Effector memory CD8-positive, alpha-beta T cell (primary cell): ENCODE measurements at regions not wholly inside any gene's neighbourhood (a gene's known extent, or its start where the extent isn't known, plus 50 kb on each side); places are given as distances from the start of the nearest gene placed in this dataset.

Experiments used
- ATAC-seq: fragments of 150-1000 bp; cut with Tn5 transposase; replicated peaks from 2 replicates; pipeline ENCODE4 v1.10.0; 2021; ENCODE audit warnings: mild to moderate bottlenecking, moderate library complexity
- DNase-seq, 3 experiments: peaks; one replicate each; pipeline ENCODE4 v3.0.0; 2021
- H3K27ac Mint-ChIP-seq, 2 donors: one replicate each; pipeline ENCODE4 v1.8.0; 2022; ENCODE audit warnings: mild to moderate bottlenecking in 2 of 2, mixed read lengths in 2 of 2, moderate library complexity in 2 of 2
- H3K27me3 Mint-ChIP-seq, 2 donors: one replicate each; pipeline ENCODE4 v1.8.0; 2022; ENCODE audit warnings: mixed read lengths in 2 of 2
- H3K36me3 Mint-ChIP-seq: one replicate; pipeline ENCODE4 v1.8.0; 2022; ENCODE audit warnings: mild to moderate bottlenecking, moderate library complexity, mixed read lengths; ENCODE audit not compliant: insufficient read depth
- H3K4me1 Mint-ChIP-seq, 2 donors: one replicate each; pipeline ENCODE4 v1.8.0; 2022; ENCODE audit warnings: low read depth in 2 of 2, mixed read lengths in 2 of 2
- H3K4me3 Mint-ChIP-seq, 2 donors: one replicate each; pipeline ENCODE4 v1.8.0; 2022; ENCODE audit warnings: mild to moderate bottlenecking in 2 of 2, mixed read lengths in 2 of 2, moderate library complexity in 2 of 2
- H3K9me3 Mint-ChIP-seq, 2 donors: one replicate each; pipeline ENCODE4 v1.8.0; 2022; ENCODE audit warnings: mixed read lengths in 2 of 2

DNA sequence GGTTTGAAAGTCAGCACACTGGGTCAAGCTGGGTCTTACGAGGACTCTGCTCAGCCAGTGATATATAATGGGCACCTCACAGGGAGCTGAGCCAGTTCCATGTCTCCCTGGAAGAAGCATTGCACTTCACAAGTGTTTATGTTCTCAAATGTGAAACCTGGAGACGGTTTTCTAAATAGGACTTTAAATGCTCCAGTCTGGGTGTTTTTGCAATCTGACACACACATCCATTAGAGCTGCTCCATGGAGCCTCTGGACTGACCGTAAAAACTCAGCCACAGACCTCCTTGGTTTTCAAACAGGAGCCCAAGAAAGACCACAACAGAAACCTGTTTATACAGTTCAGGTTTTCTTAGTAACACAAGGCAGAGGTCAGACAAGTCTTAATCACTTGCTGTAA is 201.3 kb upstream of the LRIG1 start:
- no peaks in the 10 kb centered on the region for H3K36me3 Mint-ChIP-seq
- no peaks in the 10 kb centered on the region for H3K4me1 Mint-ChIP-seq
- H3K27ac Mint-ChIP-seq: no peak overlapping the region
- H3K27me3 Mint-ChIP-seq: peaks cover 16 to 18% of the 10 kb centered on the region in 2 donors
- H3K4me3 Mint-ChIP-seq: no peak overlapping the region
- H3K9me3 Mint-ChIP-seq: no peaks in the 10 kb centered on the region
- ATAC-seq (no peak), DNase-seq (no peak)

DNA sequence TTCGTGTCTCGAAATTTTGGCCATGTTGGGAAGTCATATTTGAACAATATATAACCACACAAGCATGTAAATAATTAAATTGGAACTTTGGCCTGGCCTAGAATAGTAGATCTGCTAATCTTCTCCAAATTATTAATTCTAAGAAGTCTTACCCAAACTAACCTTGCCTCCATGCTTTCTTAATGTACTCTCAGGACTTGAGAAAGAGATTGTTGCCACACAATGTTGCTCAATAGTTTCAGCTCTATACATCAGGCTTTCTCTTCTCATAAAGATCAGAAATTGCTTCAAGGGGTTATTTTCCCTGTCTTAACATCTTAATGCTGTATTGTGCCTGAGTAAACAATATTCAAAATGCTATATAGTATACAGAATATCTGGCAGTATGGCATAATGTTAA is 202.7 kb upstream of the LRIG1 start:
- H3K36me3 Mint-ChIP-seq: no peaks in the 10 kb centered on the region
- H3K27ac Mint-ChIP-seq: no peak overlapping the region
- ATAC-seq (no peak), DNase-seq (no peak)
- peaks cover 19 to 29% of the 10 kb centered on the region in 2 donors for H3K27me3 Mint-ChIP-seq
- H3K9me3 Mint-ChIP-seq: no peaks in the 10 kb centered on the region
- H3K4me3 Mint-ChIP-seq: no peak overlapping the region
- no peaks in the 10 kb centered on the region for H3K4me1 Mint-ChIP-seq

DNA sequence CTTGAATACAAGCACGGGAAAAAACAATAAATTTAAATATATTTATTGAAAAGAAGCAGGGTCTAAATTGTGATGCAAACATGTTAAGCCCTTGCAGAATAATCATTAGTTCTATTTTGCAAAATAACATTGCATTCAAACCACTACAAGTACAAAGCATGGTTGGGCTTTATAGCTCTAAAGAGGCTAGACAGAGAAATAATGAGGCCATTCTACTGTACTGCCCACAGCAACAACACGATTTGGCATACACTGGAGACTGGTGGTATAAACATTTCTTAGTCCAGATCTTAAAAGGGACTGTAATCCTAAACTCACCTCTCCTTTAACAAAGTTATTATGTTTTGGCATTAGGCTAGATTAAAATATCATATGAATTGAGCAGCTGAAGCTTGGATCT is 204.3 kb upstream of the LRIG1 start:
- H3K4me3 Mint-ChIP-seq: no peak overlapping the region
- H3K36me3 Mint-ChIP-seq: no peaks in the 10 kb centered on the region
- no peak for DNase-seq
- H3K9me3 Mint-ChIP-seq: no peaks in the 10 kb centered on the region
- ATAC-seq: no peak
- no peaks in the 10 kb centered on the region for H3K4me1 Mint-ChIP-seq
- no peak overlapping the region for H3K27ac Mint-ChIP-seq
- peaks cover 19 to 42% of the 10 kb centered on the region in 2 donors for H3K27me3 Mint-ChIP-seq

DNA sequence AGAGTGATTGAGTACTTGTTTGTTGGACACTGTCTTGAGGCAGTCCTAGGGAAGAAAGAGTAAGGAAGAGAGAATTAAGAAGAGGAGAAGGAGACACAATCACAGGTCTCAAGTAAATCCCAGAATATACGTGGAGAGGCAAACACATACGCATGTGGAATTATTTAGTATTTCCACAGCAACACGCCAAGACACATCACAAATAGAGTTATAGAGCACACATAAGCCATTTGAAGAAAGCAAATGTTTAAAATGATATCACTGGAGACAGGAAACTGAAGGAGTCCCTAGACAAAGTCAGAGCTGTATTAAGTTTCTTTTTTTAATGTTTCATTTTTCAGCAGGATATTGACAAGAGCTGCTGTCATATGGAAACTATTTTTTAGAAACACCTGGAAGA is 206.1 kb upstream of the LRIG1 start:
- no peaks in the 10 kb centered on the region for H3K36me3 Mint-ChIP-seq
- peaks cover 28 to 45% of the 10 kb centered on the region in 2 donors for H3K27me3 Mint-ChIP-seq
- no peaks in the 10 kb centered on the region for H3K9me3 Mint-ChIP-seq
- no peak for ATAC-seq
- no peaks in the 10 kb centered on the region for H3K4me1 Mint-ChIP-seq
- no peak for DNase-seq
- H3K4me3 Mint-ChIP-seq: no peak overlapping the region
- no peak overlapping the region for H3K27ac Mint-ChIP-seq

DNA sequence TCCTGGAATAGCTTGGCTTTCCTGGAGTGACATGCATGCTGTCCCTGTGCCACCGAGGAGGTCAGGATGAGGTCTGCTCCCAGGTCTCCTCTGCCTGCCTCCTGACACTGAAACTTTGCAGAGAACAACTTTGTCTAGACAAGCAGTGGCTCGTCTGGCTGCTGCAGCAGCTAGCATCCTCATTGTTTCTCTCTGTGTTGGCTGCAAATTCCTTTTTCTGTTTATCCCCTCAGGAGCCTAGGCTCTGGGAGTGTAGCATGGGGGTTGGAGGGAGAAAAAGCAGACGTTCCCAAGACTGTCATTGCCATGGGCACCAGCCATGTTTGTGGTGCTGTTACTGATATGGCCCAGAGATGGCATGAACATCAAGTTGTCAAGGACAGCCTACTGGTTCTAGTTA is 208.7 kb upstream of the LRIG1 start:
- ATAC-seq (no peak), DNase-seq (no peak)
- no peaks in the 10 kb centered on the region for H3K9me3 Mint-ChIP-seq
- H3K27ac Mint-ChIP-seq: no peak overlapping the region
- no peaks in the 10 kb centered on the region for H3K4me1 Mint-ChIP-seq
- peaks cover 28 to 62% of the 10 kb centered on the region in 2 donors for H3K27me3 Mint-ChIP-seq
- H3K4me3 Mint-ChIP-seq: no peak overlapping the region
- no peaks in the 10 kb centered on the region for H3K36me3 Mint-ChIP-seq

DNA sequence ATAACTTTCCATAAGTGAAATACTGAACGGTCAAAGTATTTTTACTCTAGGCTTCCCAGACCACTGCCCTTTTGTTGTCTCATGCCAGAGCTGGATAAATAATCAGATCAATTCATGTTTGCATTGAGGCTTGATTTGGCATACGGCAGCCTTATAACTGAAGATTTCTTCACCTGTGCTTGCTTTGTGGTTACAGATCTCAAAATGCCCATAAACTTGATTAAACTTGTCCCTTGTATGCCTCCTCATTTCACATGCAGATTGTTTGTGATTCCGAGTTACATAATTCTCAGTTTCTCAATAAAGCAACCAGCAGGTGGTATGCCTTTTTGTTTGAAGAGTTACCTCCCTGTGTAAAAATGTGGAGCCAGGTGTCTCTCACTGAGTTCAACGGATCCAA is 211.4 kb upstream of the LRIG1 start:
- Mint-ChIP-seq H3K36me3 (no peaks in the 10 kb centered on the region), H3K27me3 (peaks cover 11 to 46% of the 10 kb centered on the region in 2 donors), H3K4me1 (no peaks in the 10 kb centered on the region), H3K9me3 (no peaks in the 10 kb centered on the region), H3K4me3 (no peak overlapping the region), H3K27ac (no peak overlapping the region)
- DNase-seq (no peak), ATAC-seq (no peak)

DNA sequence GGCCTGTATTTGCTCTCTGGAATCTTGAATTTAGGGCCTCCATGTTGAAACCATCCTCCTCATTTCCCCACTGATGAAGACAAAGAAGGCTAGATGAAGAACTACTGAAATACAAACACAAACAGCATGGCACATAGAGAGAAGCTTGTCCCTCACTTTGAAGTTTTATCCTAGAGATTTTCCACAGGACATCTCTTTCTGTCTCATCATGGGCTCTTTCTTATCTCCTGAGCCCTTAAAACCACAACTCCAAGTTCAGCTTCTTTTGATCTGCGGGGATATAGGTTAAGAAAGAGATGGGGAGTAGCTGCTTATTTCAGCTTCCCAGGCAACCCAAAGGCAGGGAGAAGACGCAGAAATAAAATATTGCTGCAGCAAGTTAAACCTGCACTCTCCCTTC is 213.1 kb upstream of the LRIG1 start:
- Mint-ChIP-seq H3K27me3 (peaks cover 17 to 34% of the 10 kb centered on the region in 2 donors), H3K4me1 (no peaks in the 10 kb centered on the region), H3K4me3 (no peak overlapping the region), H3K9me3 (no peaks in the 10 kb centered on the region), H3K27ac (no peak overlapping the region), H3K36me3 (no peaks in the 10 kb centered on the region)
- no peak for ATAC-seq
- no peak for DNase-seq

DNA sequence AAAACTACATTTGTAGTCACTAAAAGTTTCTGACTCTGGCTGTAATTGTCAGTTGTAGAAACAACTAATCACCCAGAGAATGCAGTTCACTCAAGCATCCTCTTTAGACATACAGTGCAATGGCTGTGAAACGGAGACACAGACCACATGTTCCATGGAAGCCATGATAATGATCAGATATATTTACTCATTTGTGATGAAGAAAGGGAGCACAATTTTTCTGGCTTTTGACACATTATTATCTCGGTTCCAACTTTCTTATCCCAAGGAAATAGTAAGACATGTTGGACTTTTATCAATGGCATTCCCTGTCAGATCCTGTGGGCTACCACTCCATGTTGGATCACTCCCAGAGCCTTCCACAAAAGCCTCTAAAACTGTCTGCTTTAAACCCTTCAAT is 215.0 kb upstream of the LRIG1 start:
- Mint-ChIP-seq H3K27me3 (peaks cover 20% of the 10 kb centered on the region in 2 donors), H3K36me3 (no peaks in the 10 kb centered on the region)
- no peak for ATAC-seq

DNA sequence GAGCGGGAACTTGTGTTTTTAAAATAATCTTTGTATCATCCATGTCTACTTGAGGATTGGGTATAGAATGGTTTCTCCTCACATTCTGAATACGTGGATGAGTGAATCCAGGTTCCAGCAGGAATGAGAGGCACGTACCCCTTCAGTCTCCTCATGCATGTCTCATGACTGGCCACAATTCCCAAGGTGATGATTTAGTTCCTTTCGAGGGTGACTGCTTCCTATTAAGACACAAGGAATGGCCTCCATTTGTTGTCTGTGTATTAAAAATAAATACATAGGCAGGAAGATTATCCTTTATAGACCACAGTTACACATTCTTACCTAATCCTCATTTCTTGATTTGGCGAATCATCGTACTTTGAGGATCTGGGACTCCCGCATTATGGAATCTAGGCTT is 217.0 kb upstream of the LRIG1 start:
- ATAC-seq (no peak), DNase-seq (no peak)
- H3K4me1 Mint-ChIP-seq: no peaks in the 10 kb centered on the region
- H3K9me3 Mint-ChIP-seq: no peaks in the 10 kb centered on the region
- H3K27me3 Mint-ChIP-seq: peaks cover 20 to 21% of the 10 kb centered on the region in 2 donors
- no peak overlapping the region for H3K27ac Mint-ChIP-seq
- H3K4me3 Mint-ChIP-seq: no peak overlapping the region
- H3K36me3 Mint-ChIP-seq: no peaks in the 10 kb centered on the region

More for the DNA sequence above, 215.0 kb upstream of the LRIG1 start:
- DNase-seq: no peak
- H3K4me3 Mint-ChIP-seq: no peak overlapping the region
- H3K4me1 Mint-ChIP-seq: no peaks in the 10 kb centered on the region
- no peak overlapping the region for H3K27ac Mint-ChIP-seq
- no peaks in the 10 kb centered on the region for H3K9me3 Mint-ChIP-seq

DNA sequence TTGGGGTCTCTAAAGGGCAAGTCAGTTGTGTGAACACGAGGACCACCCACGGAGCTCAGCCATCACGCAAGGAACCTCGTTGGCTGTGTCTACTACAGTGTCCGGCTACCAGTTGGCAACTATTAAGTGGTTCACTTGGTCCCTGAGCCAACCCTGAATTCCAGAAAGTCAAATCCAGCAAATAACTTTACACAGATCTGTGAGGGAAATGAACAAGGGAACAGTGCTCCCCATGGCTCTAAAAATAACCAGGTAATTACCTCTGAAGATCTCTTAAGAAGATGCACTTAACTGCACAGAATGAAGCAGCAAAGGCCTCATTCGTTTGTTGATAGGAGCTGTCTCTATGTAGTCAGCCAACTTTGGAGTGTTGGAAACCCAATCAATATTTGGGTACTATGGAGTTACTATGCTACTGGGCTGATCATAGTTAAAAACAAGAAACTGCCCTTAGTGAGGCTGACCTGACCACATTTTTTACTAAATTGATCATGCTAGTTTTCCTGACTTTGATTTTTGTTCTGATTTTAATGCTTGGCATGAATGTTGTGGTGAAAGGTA is 219.1 kb upstream of the LRIG1 start:
- H3K4me3 Mint-ChIP-seq: no peak overlapping the region
- ATAC-seq (no peak), DNase-seq (no peak)
- H3K27me3 Mint-ChIP-seq: peaks cover 0 to 29% of the 10 kb centered on the region in 2 donors
- H3K4me1 Mint-ChIP-seq: no peaks in the 10 kb centered on the region
- H3K9me3 Mint-ChIP-seq: no peaks in the 10 kb centered on the region
- H3K27ac Mint-ChIP-seq: no peak overlapping the region
- no peaks in the 10 kb centered on the region for H3K36me3 Mint-ChIP-seq

DNA sequence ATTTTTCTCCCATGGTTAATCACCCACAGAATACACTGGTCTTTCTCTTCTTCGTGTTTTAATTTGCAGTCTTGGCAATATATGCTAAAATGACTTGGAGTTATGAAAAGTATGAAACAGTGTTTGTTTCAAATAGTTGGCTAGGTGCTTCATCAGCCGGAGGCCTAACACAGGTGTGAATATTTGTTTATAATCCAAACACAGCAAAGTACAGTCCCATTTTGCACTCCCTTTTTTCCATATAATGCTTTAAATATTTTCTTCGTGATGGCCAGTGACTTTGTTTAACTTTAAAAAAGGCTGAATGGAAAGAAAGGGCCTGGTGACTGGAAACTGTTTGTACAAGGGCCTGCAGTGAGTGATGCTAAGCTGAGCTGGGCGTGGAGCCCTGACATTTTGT is 219.7 kb upstream of the LRIG1 start:
- ATAC-seq: no peak
- Mint-ChIP-seq H3K27me3 (peaks cover 0 to 29% of the 10 kb centered on the region in 2 donors), H3K27ac (no peak overlapping the region), H3K9me3 (no peaks in the 10 kb centered on the region), H3K36me3 (no peaks in the 10 kb centered on the region), H3K4me1 (no peaks in the 10 kb centered on the region), H3K4me3 (no peak overlapping the region)
- no peak for DNase-seq

DNA sequence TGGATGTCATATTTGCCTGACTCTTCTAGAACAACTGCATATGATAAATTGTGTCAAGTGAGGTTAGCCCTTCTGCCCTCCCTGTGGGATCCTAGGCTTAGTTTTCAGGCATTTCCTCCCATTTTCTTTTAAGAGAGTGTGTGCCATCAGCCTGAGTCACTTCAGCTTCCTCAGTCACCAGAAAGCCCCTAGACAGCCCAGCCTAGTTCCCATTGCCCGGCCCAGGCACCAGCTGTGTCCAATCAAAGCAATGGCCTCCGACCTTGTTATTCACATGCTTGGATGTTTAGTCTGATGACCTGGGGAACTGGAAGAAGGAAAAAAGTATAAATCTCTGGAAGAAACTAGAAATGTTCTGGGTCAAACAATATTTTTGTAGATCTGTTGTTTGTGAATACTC is 221.9 kb upstream of the LRIG1 start:
- ATAC-seq (no peak), DNase-seq (no peak)
- H3K4me3 Mint-ChIP-seq: no peak overlapping the region
- no peaks in the 10 kb centered on the region for H3K4me1 Mint-ChIP-seq
- no peaks in the 10 kb centered on the region for H3K36me3 Mint-ChIP-seq
- H3K27me3 Mint-ChIP-seq: peaks cover under 1 to 29% of the 10 kb centered on the region in 2 donors
- no peaks in the 10 kb centered on the region for H3K9me3 Mint-ChIP-seq
- H3K27ac Mint-ChIP-seq: no peak overlapping the region

DNA sequence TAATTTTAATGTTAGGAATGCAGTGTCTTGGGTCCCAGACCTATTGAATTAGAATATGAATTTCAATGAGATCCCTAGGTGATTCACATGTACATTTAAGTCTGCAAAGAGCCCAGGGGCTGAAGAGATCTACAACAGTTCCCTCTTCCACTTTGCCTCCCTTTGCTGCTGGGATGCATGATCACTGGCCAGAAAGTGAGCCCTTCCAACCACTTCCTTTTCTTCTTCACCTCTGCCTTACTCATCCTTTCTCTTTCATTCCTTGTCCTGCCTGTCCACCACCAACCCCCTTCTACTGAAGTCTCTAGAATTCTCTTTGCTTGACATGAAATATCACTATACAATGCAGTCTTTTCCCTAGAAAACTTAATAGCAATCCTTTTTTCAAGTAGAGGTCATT is 222.4 kb upstream of the LRIG1 start:
- H3K4me1 Mint-ChIP-seq: no peaks in the 10 kb centered on the region
- no peak overlapping the region for H3K4me3 Mint-ChIP-seq
- H3K27ac Mint-ChIP-seq: no peak overlapping the region
- no peak for ATAC-seq
- peaks cover 6 to 30% of the 10 kb centered on the region in 2 donors for H3K27me3 Mint-ChIP-seq
- no peaks in the 10 kb centered on the region for H3K9me3 Mint-ChIP-seq
- DNase-seq: no peak
- H3K36me3 Mint-ChIP-seq: no peaks in the 10 kb centered on the region

DNA sequence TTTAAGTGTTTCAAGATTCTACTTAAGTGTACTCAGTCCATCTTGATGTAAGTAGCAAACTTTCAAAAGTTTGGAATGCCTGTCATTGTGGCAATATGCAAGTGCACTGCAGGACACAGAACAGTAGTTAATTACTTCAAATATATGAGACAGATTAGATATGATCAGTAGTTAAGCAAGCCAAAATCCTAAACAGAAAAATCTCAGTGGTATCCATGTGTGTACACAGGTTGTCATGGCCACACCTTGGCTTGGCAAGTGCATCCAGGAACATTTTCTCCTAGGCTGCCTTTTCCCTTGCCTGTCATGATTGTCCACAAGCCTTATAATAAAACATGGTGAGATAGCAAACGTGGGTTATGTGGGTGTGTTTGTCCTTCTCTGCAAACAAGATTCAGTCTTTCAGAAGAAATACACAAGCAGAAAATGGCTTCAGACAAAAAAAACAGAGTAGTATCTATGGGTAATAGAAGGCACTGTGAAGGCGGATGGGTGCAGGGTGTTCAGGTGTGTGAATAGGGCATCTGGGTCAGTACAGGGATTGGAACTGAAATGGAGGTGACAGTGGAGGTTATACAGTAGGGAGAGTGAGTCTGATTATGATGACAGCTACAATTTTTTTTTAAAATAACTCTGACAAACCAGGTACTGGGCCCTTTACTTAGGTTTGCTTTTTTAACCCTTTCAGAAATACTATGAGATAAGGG is 229.0 kb upstream of the LRIG1 start:
- Mint-ChIP-seq H3K27ac (peak overlapping the region in 1 of 2 donors; percentile 1), H3K4me3 (no peak overlapping the region), H3K27me3 (peaks cover 42 to 50% of the 10 kb centered on the region in 2 donors), H3K36me3 (no peaks in the 10 kb centered on the region), H3K9me3 (no peaks in the 10 kb centered on the region), H3K4me1 (no peaks in the 10 kb centered on the region)
- ATAC-seq: no peak
- DNase-seq: no peak
